AG10803 (cell line): ENCODE measurements at regions not wholly inside any gene's neighbourhood (a gene's known extent, or its start where the extent isn't known, plus 50 kb on each side); places are given as distances from the start of the nearest gene placed in this dataset.

Experiments
- DNase-seq: peaks from one replicate; pipeline ENCODE4 v3.0.0; 2010; ENCODE audit warnings: low read depth
- H3K4me3 ChIP-seq: 2 replicates; pipeline ENCODE4 v1.5.1; 2011; ENCODE audit warnings: mild to moderate bottlenecking, low read length, control low read depth
- TF ChIP-seq, protein P1 (sequence below): conservative IDR thresholded peaks from 2 replicates; pipeline ENCODE4 v1.5.1; 2011; ENCODE audit warnings: mild to moderate bottlenecking, low read length, control low read depth, inconsistent platforms

DNA sequence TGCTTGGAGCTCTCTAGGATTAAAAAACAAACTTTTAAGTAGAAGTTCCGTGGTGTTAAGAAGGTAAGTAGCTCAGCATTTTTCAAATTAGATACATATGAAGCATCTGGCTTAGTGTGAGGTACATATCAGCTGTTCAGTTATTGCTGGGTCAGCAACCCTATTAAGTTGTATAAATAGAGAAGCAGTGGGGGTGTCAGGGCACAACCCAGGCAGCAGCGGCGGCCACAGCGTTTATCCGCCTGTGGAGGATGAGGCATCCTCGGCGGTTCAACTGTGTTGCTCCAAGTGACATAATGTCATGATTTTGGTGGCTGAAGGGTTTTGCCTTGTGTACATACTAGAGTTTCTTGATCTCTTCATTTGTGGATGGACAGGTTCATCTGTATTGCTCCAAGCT lies 54.6 kb upstream of the KIF5B start:
- H3K4me3 ChIP-seq: no peak overlapping the region
- TF ChIP-seq, protein P1, sequence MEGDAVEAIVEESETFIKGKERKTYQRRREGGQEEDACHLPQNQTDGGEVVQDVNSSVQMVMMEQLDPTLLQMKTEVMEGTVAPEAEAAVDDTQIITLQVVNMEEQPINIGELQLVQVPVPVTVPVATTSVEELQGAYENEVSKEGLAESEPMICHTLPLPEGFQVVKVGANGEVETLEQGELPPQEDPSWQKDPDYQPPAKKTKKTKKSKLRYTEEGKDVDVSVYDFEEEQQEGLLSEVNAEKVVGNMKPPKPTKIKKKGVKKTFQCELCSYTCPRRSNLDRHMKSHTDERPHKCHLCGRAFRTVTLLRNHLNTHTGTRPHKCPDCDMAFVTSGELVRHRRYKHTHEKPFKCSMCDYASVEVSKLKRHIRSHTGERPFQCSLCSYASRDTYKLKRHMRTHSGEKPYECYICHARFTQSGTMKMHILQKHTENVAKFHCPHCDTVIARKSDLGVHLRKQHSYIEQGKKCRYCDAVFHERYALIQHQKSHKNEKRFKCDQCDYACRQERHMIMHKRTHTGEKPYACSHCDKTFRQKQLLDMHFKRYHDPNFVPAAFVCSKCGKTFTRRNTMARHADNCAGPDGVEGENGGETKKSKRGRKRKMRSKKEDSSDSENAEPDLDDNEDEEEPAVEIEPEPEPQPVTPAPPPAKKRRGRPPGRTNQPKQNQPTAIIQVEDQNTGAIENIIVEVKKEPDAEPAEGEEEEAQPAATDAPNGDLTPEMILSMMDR: no peak
- DNase-seq: no peak

DNA sequence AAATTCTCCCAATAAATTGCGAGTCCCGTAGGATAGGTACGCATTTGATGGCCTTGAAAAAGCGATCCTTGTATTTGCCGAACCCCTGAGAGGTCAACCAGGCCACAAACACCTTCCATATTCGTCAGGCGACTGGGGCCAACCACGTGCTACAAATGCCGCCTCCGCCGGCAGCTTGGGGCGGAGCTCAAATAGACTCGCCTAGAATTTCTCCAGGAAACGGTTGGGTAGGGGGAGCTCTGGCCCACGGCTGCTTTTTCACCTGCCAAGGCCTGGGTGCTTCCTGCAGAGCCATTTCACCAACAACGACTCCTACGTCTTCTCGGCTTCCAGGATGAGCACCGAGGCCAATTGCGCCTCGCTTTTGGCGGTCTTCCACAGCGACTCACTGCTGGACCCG lies 53.4 kb upstream of the KIF5B start:
- TF ChIP-seq, protein P1: no peak
- H3K4me3 ChIP-seq: no peak overlapping the region
- no peak for DNase-seq
